Kidney glomerular epithelial cell (primary cell): ENCODE measurements at regions not wholly inside any gene's neighbourhood (a gene's known extent, or its start where the extent isn't known, plus 50 kb on each side); places are given as distances from the start of the nearest gene placed in this dataset.
"Not testable (repeated sequence)": the region's sequence is repeated elsewhere in the genome, so short reads cannot be mapped to it uniquely, and the experiment has no call there.

Source experiments
- DNase-seq: peaks from one replicate; lab custom pipeline; 2025; lab: John Stamatoyannopoulos, UW

- DNase-seq, result no peak
These were observed 72.6 kb downstream of the ISX start for GRCh38 chr22:35138521-35138920.

GRCh38 chr22:35140879-35141745, 75.2 kb downstream of the ISX start:
- DNase-seq, result no peak

DNA sequence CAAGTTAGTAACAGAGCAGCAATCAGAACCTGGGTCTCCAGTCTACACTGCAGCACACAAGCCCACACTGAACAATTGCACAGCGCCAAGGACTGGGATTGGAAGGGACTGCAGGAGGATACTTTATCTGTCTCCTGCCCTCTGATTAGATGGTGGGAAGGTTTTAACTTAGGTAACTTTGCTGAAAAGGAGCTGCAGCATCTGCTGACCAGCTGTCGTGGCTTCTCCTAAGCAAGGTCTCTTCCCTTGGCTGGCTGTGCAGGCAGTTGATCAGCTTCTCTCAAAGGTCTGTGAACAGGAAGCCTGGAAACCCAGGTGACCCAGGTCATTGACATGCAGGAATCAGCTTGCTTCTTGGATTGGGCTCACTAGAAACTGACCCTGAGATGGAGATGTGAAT, 82.4 kb downstream of the ISX start:
- no peak for DNase-seq

- no peak for DNase-seq
These were observed 83.0 kb downstream of the ISX start for GRCh38 chr22:35148866-35149548.

GRCh38 chr22:35150183-35151107, 84.5 kb downstream of the ISX start:
- DNase-seq, result peak; percentile 54

DNA sequence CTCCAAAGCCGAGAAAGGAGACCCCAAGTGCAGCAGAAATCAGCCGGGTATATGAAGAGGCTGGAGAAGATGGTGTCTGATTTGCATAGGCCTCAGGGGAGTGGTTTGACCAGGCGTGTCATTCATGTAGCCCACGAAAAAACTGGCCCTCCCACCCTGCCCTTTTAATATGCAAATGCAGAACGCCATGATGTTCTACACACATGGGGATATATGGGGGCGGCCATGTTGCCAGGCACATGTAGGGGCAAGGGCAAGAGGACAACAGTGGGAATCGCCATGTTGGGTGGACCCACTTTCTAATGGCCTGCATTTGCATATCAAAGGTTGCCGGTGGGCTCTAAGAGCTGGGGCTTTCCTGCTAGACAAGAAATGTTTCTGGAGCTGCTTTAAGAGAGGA, 86.4 kb downstream of the ISX start:
- no peak for DNase-seq

DNA sequence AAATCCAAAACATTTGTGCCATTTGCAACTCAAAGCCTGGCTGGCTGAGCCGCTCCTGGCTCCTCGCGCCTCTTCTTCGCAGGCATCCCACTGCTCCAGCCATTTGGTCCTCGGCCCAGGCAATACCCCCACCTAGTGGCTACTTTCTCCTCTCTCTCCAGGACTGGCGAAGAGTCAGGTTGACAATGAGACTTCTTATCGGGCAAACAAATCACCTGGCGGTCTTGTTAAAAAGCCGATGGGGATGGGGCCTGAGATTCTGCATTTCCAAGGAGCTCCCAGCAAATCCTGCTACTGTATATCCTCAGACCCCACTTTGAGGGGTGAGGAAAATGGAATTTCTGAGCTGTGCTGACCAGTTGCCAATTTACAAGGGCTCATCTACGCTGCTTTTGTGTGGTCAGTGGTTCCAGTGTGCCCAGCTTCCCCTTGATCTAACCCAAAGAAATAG, 89.0 kb downstream of the ISX start:
- DNase-seq, result peak; percentile 54

- DNase-seq, result no peak
These were observed 89.6 kb downstream of the ISX start for GRCh38 chr22:35155403-35156025.

DNA sequence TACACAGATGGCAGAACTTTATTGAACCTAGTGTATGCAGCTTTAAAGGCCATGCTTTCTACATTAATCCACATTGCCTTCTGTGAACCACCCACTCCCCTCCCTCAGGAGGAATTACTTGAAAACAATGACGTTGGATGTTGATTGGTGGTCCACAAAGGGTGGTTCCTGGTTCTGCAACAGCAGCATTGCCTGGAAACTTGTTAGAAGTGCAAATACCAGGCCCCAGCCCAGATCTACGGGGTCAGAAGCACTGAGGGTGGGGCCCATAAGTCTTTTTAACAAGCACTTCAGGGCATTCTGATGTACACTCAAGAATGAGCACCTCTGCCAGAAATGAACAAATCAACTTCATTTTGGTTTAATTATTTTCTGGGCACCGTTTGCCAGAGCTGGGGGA, 91.0 kb downstream of the ISX start:
- DNase-seq, result no peak

- no peak for DNase-seq
These were observed 92.4 kb downstream of the ISX start for GRCh38 chr22:35158336-35158735.

GRCh38 chr22:35159343-35159742, 93.4 kb downstream of the ISX start:
- no peak for DNase-seq

DNA sequence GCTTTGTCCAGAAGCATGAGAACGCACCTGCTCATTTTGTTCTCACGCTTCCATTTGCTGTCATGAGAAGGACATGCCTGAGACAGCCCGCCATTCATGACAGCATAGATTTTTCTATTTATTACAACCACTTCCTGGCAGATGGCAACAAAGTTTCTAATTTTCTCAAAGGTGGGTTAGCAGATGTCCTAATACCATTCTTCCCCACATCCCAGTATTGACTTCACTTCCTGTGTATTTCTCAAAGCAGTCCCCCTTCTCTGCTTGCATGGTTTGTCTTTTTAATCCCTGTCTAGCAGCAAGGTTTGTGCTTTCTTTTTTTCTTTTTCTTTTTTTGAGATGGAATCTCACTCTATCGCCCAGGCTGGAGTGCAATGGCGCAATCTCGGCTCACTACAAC, 94.3 kb downstream of the ISX start:
- no peak for DNase-seq

DNA sequence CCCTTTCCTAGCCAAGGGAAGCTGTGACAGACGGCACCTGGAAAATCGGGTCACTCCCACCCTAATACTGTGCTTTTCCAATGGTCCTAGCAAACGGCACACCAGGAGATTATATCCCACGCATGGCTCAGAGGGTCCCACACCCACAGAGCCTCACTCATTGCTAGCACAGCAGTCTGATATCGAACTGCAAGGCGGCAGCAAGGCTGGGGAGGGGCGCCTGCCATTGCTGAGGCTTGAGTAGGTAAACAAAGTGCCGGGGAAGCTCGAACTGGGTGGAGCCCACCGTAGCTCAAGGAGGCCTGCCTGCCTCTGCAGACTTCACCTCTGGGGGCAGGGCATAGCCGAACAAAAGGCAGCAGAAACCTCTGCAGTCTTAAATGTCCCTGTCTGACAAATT, 91.4 kb upstream of the HMGXB4 start:
- DNase-seq, result not testable (repeated sequence)

- DNase-seq, result no peak
These were observed 86.3 kb upstream of the HMGXB4 start for GRCh38 chr22:35170716-35171697.

GRCh38 chr22:35172442-35172841, 84.9 kb upstream of the HMGXB4 start:
- no peak for DNase-seq

DNA sequence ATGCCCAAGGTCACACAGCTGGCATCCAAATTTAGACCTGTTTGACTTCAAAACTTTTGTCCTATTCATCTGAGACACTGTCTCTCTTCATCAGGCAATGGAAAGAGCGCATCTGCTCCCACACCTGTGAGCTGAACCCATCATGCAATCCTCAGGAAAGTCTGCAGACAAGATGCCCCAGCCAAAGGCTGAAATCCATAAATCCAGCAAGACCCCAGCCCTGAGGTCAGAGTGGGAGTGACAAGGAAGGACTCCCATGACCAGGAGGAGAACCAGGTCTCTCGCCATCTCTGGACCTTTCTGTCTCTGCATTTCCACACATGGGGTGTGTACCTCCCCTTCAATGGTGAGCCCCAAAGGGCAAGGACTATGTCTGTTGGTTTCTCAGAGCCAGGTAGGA, 83.6 kb upstream of the HMGXB4 start:
- no peak for DNase-seq

- no peak for DNase-seq
These were observed 82.8 kb upstream of the HMGXB4 start for GRCh38 chr22:35174401-35175038.

DNA sequence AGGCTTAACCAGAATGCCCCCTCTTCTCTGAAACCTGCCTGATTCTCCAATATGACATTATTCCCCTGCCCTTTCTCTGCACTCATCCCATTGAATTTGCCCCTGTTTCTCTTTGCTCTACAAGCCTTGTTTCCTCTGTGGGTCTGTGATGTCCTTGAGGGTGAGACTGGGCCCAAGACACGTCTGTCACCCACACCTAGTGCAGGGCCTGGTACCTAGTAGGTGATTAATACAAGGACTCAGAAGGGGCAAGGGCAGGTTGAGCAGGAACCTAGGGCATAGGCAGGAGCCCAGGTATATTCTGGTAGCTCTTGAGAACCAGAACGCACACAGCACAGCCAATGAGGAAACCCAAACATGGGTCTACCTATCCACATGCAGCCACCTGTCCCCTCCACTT, 81.9 kb upstream of the HMGXB4 start:
- DNase-seq, result no peak

DNA sequence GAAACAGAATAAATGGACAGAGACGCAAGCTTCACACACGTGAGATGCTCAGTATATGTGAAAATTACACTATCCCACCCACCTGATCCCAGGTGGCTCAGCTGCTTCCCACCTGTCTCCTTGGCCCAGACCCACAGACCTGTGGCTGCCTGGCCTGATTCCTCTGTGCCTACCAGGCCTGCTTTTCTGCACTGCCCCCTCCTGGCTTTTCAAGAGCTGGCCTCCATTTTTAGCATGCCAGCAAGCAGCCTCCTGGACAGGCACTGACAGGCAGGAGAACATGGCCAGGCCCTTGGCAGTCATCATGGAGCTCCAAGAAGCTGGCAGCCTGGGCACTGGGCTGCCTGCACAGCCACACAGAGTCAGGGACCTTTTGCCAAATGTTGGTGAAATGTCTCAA, 79.5 kb upstream of the HMGXB4 start:
- no peak for DNase-seq

GRCh38 chr22:35178446-35178845, 78.8 kb upstream of the HMGXB4 start:
- DNase-seq, result no peak
